Endothelial cell of umbilical vein (primary cell): ENCODE measurements at regions not wholly inside any gene's neighbourhood (a gene's known extent, or its start where the extent isn't known, plus 50 kb on each side); places are given as distances from the start of the nearest gene placed in this dataset.

Experiments used
- BruUV-seq: library from RNA; stranded (reverse); fragments of 400-500 nt; replicated peaks from 2 replicates; lab custom pipeline; 2021; lab: Mats Ljungman, UMichigan
- CTCF ChIA-PET: fragments of 300-600, 350-600 bp; sonication (Branson Sonifier 250); formaldehyde crosslinking; loops from one replicate; lab custom pipeline; 2021; ENCODE audit warnings: antibody characterized with exemption, inconsistent platforms; lab: Charles Lee
- POLR2A ChIA-PET: fragments of 300-600, 350-600 bp; sonication (Branson Sonifier 250); formaldehyde crosslinking; loops from one replicate; lab custom pipeline; 2021; ENCODE audit warnings: antibody characterized with exemption, inconsistent platforms; lab: Charles Lee
- DNase-seq: peaks from one replicate; pipeline ENCODE4 v3.0.0-alpha.2; 2011; ENCODE audit warnings: low read depth, low spot score
- FAIRE-seq: peaks from 2 replicates; lab custom pipeline; 2011; peaks lifted over from hg19 to GRCh38; lab: Jason Lieb, UNC
- H2AFZ ChIP-seq: 2 replicates; pipeline ENCODE4 v1.6.0; 2012; ENCODE audit warnings: low read depth, low read length, control low read depth, inconsistent platforms
- H3K27ac ChIP-seq: 2 replicates; pipeline ENCODE4 v1.5.1; 2011; ENCODE audit warnings: low read depth, mild to moderate bottlenecking, control low read depth, low read length, moderate library complexity; ENCODE audit not compliant: insufficient read depth
- H3K27me3 ChIP-seq, 2 experiments: 2 replicates each; pipeline versions ENCODE4 v1.6.0 to v1.6.1; 2011; ENCODE audit warnings: low read length in 2 of 2, mixed read lengths in 1 of 2; ENCODE audit not compliant: control insufficient read depth in 2 of 2, insufficient read depth in 2 of 2
- H3K36me3 ChIP-seq, 2 experiments: 2 replicates in 1 of 2; 3 replicates in 1 of 2; pipeline ENCODE4 v1.5.1; 2011; ENCODE audit warnings: low read length in 2 of 2, mild to moderate bottlenecking in 1 of 2, moderate library complexity in 1 of 2; ENCODE audit not compliant: control insufficient read depth in 2 of 2, insufficient read depth in 2 of 2; ENCODE audit errors: extremely low read depth in 1 of 2
- H3K4me1 ChIP-seq: 3 replicates; pipeline ENCODE4 v1.5.1; 2011; ENCODE audit warnings: mild to moderate bottlenecking, low read length; ENCODE audit not compliant: control insufficient read depth, insufficient read depth; ENCODE audit errors: extremely low read depth
- H3K4me2 ChIP-seq: 2 replicates; pipeline ENCODE4 v1.6.1; 2011; ENCODE audit warnings: low read length, control low read depth, mixed read lengths; ENCODE audit not compliant: insufficient read depth
- H3K4me3 ChIP-seq, 3 experiments: fragments of 200-600 bp in 1 of 3; sonication (generic), shearing (Covaris generic) in 1 of 3; replicated peaks in 1 of 3; 2 replicates each; pipeline ENCODE4 v1.5.1; 2011 to 2016; ENCODE audit warnings: control low read depth in 3 of 3, low read length in 3 of 3, mild to moderate bottlenecking in 2 of 3, inconsistent platforms in 1 of 3, low read depth in 1 of 3, moderate library complexity in 1 of 3; ENCODE audit not compliant: insufficient read depth in 1 of 3
- H3K79me2 ChIP-seq: 2 replicates; pipeline ENCODE4 v1.6.0; 2012; ENCODE audit warnings: low read length, inconsistent platforms; ENCODE audit not compliant: control insufficient read depth, insufficient read depth
- H3K9ac ChIP-seq: replicated peaks from 2 replicates; pipeline ENCODE3; 2011; ENCODE audit warnings: low read length, control low read depth; ENCODE audit not compliant: insufficient read depth; ENCODE audit errors: extremely low read depth
- H3K9me1 ChIP-seq: replicated peaks from 3 replicates; pipeline ENCODE4 v1.6.0; 2011; ENCODE audit warnings: mild to moderate bottlenecking, low read length; ENCODE audit not compliant: control insufficient read depth, insufficient read depth; ENCODE audit errors: extremely low read depth
- H3K9me3 ChIP-seq: replicated peaks from 2 replicates; pipeline ENCODE4 v1.5.1; 2012; ENCODE audit warnings: low read length, inconsistent platforms; ENCODE audit not compliant: control insufficient read depth, insufficient read depth
- H4K20me1 ChIP-seq: replicated peaks from 2 replicates; pipeline ENCODE3; 2011; ENCODE audit warnings: mild to moderate bottlenecking, low read length; ENCODE audit not compliant: control insufficient read depth, insufficient read depth; ENCODE audit errors: extremely low read depth
- EZH2 ChIP-seq: IDR thresholded peaks from 2 replicates; pipeline ENCODE4 v1.6.1; 2012; ENCODE audit warnings: borderline replicate concordance, low read depth, mild to moderate bottlenecking, moderate library complexity, low read length, inconsistent platforms; ENCODE audit not compliant: severe bottlenecking
- FOS ChIP-seq: IDR thresholded peaks from 2 replicates; pipeline ENCODE4 v1.6.1; 2011; ENCODE audit warnings: mild to moderate bottlenecking, low read length, moderate library complexity, borderline replicate concordance; ENCODE audit not compliant: insufficient read depth
- GATA2 ChIP-seq: IDR thresholded peaks from 2 replicates; pipeline ENCODE4 v1.7.0; 2011; ENCODE audit warnings: low read depth, mild to moderate bottlenecking, moderate library complexity, mixed read lengths, low read length; ENCODE audit not compliant: insufficient read length, insufficient read depth
- JUN ChIP-seq: IDR thresholded peaks from 2 replicates; pipeline ENCODE4 v1.6.1; 2011; ENCODE audit warnings: borderline replicate concordance, low read depth; ENCODE audit not compliant: insufficient read length, insufficient read depth
- MYC ChIP-seq: IDR thresholded peaks from one replicate; pipeline ENCODE4 v1.6.1; 2011; ENCODE audit warnings: mild to moderate bottlenecking, low read depth, low read length
- POLR2A ChIP-seq: IDR thresholded peaks from 2 replicates; pipeline ENCODE4 v1.6.1; 2012; ENCODE audit warnings: low read depth, mild to moderate bottlenecking, control low read depth, low read length
- POLR2AphosphoS5 ChIP-seq: IDR thresholded peaks from 2 replicates; pipeline ENCODE4 v1.6.1; 2012; ENCODE audit warnings: low read depth, mild to moderate bottlenecking, control low read depth, low read length, moderate library complexity; ENCODE audit not compliant: insufficient read depth
- dilution Hi-C: fragments of 300-500 bp; cut with MboI; formaldehyde crosslinking; loops from one replicate; pipeline ENCODE4 v1.15.0; 2019; ENCODE audit warnings: low sequenced_read_pairs; ENCODE audit not compliant: extremely low pct_ligation_motif_present
- intact Hi-C: fragments of 100-400 bp; cut with micrococcal nuclease; formaldehyde crosslinking; loops from one replicate; pipeline ENCODE4 v1.10.0; 2022
- TF ChIP-seq, protein P1 (sequence below): IDR thresholded peaks from 2 replicates; pipeline ENCODE4 v1.6.1; 2011; ENCODE audit not compliant: insufficient read depth, insufficient read length
- TF ChIP-seq, protein P2 (sequence below), 2 donors: IDR thresholded peaks; 1 replicate in 1 of 2; 2 replicates in 1 of 2; pipeline ENCODE4 v1.5.1; 2011; ENCODE audit warnings: low read length in 2 of 2, mild to moderate bottlenecking in 2 of 2, moderate library complexity in 2 of 2, control low read depth in 1 of 2, inconsistent platforms in 1 of 2, low read depth in 1 of 2; ENCODE audit not compliant: insufficient read depth in 1 of 2; ENCODE audit errors: extremely low read depth in 1 of 2

- no peak for FAIRE-seq
- intact Hi-C loops = no loop called here
- dilution Hi-C loops = no loop called here
These were observed 190.4 kb downstream of the NUAK1 start for GRCh38 chr12:105948331-105948730.

More at GRCh38 chr12:105948331-105948730, 190.4 kb downstream of the NUAK1 start:
- no peaks in the 10 kb centered on the region for H4K20me1 ChIP-seq
- no peak overlapping the region for H3K4me2 ChIP-seq
- H3K27me3 ChIP-seq = no peaks in the 10 kb centered on the region
- H3K27ac ChIP-seq = no peak overlapping the region
- H3K4me1 ChIP-seq = no peaks in the 10 kb centered on the region
- no peak overlapping the region for H2AFZ ChIP-seq
- POLR2A ChIA-PET = no interaction called here
- H3K9me3 ChIP-seq = no peaks in the 10 kb centered on the region
- DNase-seq = no peak
- BruUV-seq = no TSS peak
- no peaks in the 10 kb centered on the region for H3K36me3 ChIP-seq
- no peaks in the 10 kb centered on the region for H3K9me1 ChIP-seq
- H3K9ac ChIP-seq = no peak overlapping the region
- no peak overlapping the region for H3K4me3 ChIP-seq
- CTCF ChIA-PET = no interaction called here
- H3K79me2 ChIP-seq = no peaks in the 10 kb centered on the region
- no peak for TF ChIP-seq GATA2
- no peak for TF ChIP-seq JUN
- TF ChIP-seq POLR2AphosphoS5 = no peak
- no peak for TF ChIP-seq EZH2
- TF ChIP-seq, protein P1, sequence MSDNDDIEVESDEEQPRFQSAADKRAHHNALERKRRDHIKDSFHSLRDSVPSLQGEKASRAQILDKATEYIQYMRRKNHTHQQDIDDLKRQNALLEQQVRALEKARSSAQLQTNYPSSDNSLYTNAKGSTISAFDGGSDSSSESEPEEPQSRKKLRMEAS = no peak
- TF ChIP-seq FOS = no peak
- TF ChIP-seq MYC = no peak
- TF ChIP-seq POLR2A = no peak
- TF ChIP-seq, protein P2, sequence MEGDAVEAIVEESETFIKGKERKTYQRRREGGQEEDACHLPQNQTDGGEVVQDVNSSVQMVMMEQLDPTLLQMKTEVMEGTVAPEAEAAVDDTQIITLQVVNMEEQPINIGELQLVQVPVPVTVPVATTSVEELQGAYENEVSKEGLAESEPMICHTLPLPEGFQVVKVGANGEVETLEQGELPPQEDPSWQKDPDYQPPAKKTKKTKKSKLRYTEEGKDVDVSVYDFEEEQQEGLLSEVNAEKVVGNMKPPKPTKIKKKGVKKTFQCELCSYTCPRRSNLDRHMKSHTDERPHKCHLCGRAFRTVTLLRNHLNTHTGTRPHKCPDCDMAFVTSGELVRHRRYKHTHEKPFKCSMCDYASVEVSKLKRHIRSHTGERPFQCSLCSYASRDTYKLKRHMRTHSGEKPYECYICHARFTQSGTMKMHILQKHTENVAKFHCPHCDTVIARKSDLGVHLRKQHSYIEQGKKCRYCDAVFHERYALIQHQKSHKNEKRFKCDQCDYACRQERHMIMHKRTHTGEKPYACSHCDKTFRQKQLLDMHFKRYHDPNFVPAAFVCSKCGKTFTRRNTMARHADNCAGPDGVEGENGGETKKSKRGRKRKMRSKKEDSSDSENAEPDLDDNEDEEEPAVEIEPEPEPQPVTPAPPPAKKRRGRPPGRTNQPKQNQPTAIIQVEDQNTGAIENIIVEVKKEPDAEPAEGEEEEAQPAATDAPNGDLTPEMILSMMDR (IDR thresholded peaks at IDR 0.05; ENCODE audit: extremely low read depth in 1 of 2, insufficient read depth in 1 of 2, low read depth in 1 of 2, low read length in 2 of 2) = no peak
